ENCODE measurements at regions not wholly inside any gene's neighbourhood (a gene's known extent, or its start where the extent isn't known, plus 50 kb on each side); places are given as distances from the start of the nearest gene placed in this dataset.
A peak's percentile ranks its signal among the peaks of the same experiment; 100 is the strongest.

GRCh38 chr5:87944553-87945285 lies 323.9 kb downstream of the TMEM161B start:
- no peak overlapping the region for H2BK15ac ChIP-seq (ENCODE audit: low read length)
- H3K79me1 ChIP-seq (ENCODE audit: low read depth, low read length): no peaks in the 10 kb centered on the region
- H3K27me3 ChIP-seq (ENCODE audit: control insufficient read depth in 3 of 3, insufficient read depth in 3 of 3, low read depth in 1 of 3, low read length in 3 of 3): peaks cover 0 to 72% (median 0%) of the 10 kb centered on the region in 3 experiments
- no peaks in the 10 kb centered on the region for H3K36me3 ChIP-seq (replicated peaks in 1 of 2; ENCODE audit: control insufficient read depth in 2 of 2, insufficient read depth in 2 of 2, low read length in 2 of 2)
- no peak overlapping the region for H3K27ac ChIP-seq (replicated peaks; ENCODE audit: low read length)
- H3K4me2 ChIP-seq (ENCODE audit: insufficient read depth, low read length, poor library complexity, severe bottlenecking): peak overlapping the region; percentile 45
- H2BK12ac ChIP-seq (ENCODE audit: low read length): no peak overlapping the region
- no peak overlapping the region for H2BK120ac ChIP-seq (ENCODE audit: low read depth, low read length)
- no peak overlapping the region for H3K18ac ChIP-seq (ENCODE audit: low read length)
- no peak overlapping the region for H2AFZ ChIP-seq (ENCODE audit: low read length)
- H4K8ac ChIP-seq (ENCODE audit: low read depth, low read length): no peak overlapping the region
- no CpG with 5 or more reads among the region's 9 CpGs for WGBS, 2 donors (ENCODE audit: extremely low coverage in 2 of 2, insufficient read length in 2 of 2, insufficient replicate concordance in 1 of 2)
- H3K9me3 ChIP-seq (replicated peaks in 1 of 2; ENCODE audit: control insufficient read depth in 2 of 2, insufficient read depth in 1 of 2, low read depth in 1 of 2, low read length in 2 of 2): no peaks in the 10 kb centered on the region
- H3K4ac ChIP-seq (ENCODE audit: low read length): no peak overlapping the region
- no peak overlapping the region for H3K4me3 ChIP-seq (ENCODE audit: low read length in 2 of 2)
- no peak overlapping the region for H4K91ac ChIP-seq (ENCODE audit: low read depth, low read length, poor library complexity)
- H2BK5ac ChIP-seq (ENCODE audit: low read length): no peak overlapping the region
- H3K23ac ChIP-seq (ENCODE audit: low read depth, low read length, poor library complexity): no peak overlapping the region
- H3K14ac ChIP-seq (ENCODE audit: low read length): no peak overlapping the region
- H2AK5ac ChIP-seq (ENCODE audit: low read depth, low read length): no peak overlapping the region
- no peak overlapping the region for H3K9ac ChIP-seq (ENCODE audit: low read depth, low read length, poor library complexity)
- H3K4me1 ChIP-seq (ENCODE audit: control insufficient read depth in 2 of 2, insufficient read depth in 1 of 2, low read depth in 1 of 2, low read length in 2 of 2): peaks cover 4 to 15% of the 10 kb centered on the region in 2 donors
- DNase-seq (ENCODE audit: low spot score): peak; percentile 92

GRCh38 chr5:87940775-87941174 lies 327.9 kb downstream of the TMEM161B start:
- Histone ChIP-seq H3K79me1 (ENCODE audit: low read depth, low read length) (no peaks in the 10 kb centered on the region), H3K18ac (ENCODE audit: low read length) (no peak overlapping the region), H2AFZ (ENCODE audit: low read length) (no peak overlapping the region), H3K27ac (replicated peaks; ENCODE audit: low read length) (no peak overlapping the region), H3K14ac (ENCODE audit: low read length) (no peak overlapping the region), H4K91ac (ENCODE audit: low read depth, low read length, poor library complexity) (no peak overlapping the region), H3K4ac (ENCODE audit: low read length) (no peak overlapping the region), H3K23ac (ENCODE audit: low read depth, low read length, poor library complexity) (no peak overlapping the region), H4K8ac (ENCODE audit: low read depth, low read length) (no peak overlapping the region), H3K4me2 (ENCODE audit: insufficient read depth, low read length, poor library complexity, severe bottlenecking) (no peak overlapping the region), H3K9ac (ENCODE audit: low read depth, low read length, poor library complexity) (no peak overlapping the region), H3K27me3 (ENCODE audit: control insufficient read depth in 3 of 3, insufficient read depth in 3 of 3, low read depth in 1 of 3, low read length in 3 of 3) (peaks cover 0 to 51% (median 0%) of the 10 kb centered on the region in 3 experiments), H3K36me3 (replicated peaks in 1 of 2; ENCODE audit: control insufficient read depth in 2 of 2, insufficient read depth in 2 of 2, low read length in 2 of 2) (no peaks in the 10 kb centered on the region), H3K9me3 (replicated peaks in 1 of 2; ENCODE audit: control insufficient read depth in 2 of 2, insufficient read depth in 1 of 2, low read depth in 1 of 2, low read length in 2 of 2) (no peaks in the 10 kb centered on the region), H2BK15ac (ENCODE audit: low read length) (no peak overlapping the region), H2AK5ac (ENCODE audit: low read depth, low read length) (no peak overlapping the region), H2BK5ac (ENCODE audit: low read length) (no peak overlapping the region), H3K4me1 (ENCODE audit: control insufficient read depth in 2 of 2, insufficient read depth in 1 of 2, low read depth in 1 of 2, low read length in 2 of 2) (peaks cover 4 to 15% of the 10 kb centered on the region in 2 donors), H3K4me3 (ENCODE audit: low read length in 2 of 2) (no peak overlapping the region), H2BK12ac (ENCODE audit: low read length) (no peak overlapping the region), H2BK120ac (ENCODE audit: low read depth, low read length) (no peak overlapping the region)
- WGBS, 2 donors (ENCODE audit: extremely low coverage in 2 of 2, insufficient read length in 2 of 2, insufficient replicate concordance in 1 of 2): no CpG with 5 or more reads among the region's 4 CpGs
- DNase-seq (ENCODE audit: low spot score): no peak

GRCh38 chr5:87936667-87937066 lies 332.0 kb downstream of the TMEM161B start:
- Histone ChIP-seq H2BK120ac (ENCODE audit: low read depth, low read length) (no peak overlapping the region), H2AK5ac (ENCODE audit: low read depth, low read length) (no peak overlapping the region), H3K4me2 (ENCODE audit: insufficient read depth, low read length, poor library complexity, severe bottlenecking) (no peak overlapping the region), H3K4me1 (ENCODE audit: control insufficient read depth in 2 of 2, insufficient read depth in 1 of 2, low read depth in 1 of 2, low read length in 2 of 2) (no peaks in the 10 kb centered on the region), H2BK12ac (ENCODE audit: low read length) (no peak overlapping the region), H3K36me3 (replicated peaks in 1 of 2; ENCODE audit: control insufficient read depth in 2 of 2, insufficient read depth in 2 of 2, low read length in 2 of 2) (no peaks in the 10 kb centered on the region), H3K79me1 (ENCODE audit: low read depth, low read length) (no peaks in the 10 kb centered on the region), H2BK5ac (ENCODE audit: low read length) (no peak overlapping the region), H3K27ac (replicated peaks; ENCODE audit: low read length) (no peak overlapping the region), H4K91ac (ENCODE audit: low read depth, low read length, poor library complexity) (no peak overlapping the region), H3K9ac (ENCODE audit: low read depth, low read length, poor library complexity) (no peak overlapping the region), H3K14ac (ENCODE audit: low read length) (no peak overlapping the region), H3K23ac (ENCODE audit: low read depth, low read length, poor library complexity) (no peak overlapping the region), H3K4ac (ENCODE audit: low read length) (no peak overlapping the region), H4K8ac (ENCODE audit: low read depth, low read length) (no peak overlapping the region), H3K27me3 (ENCODE audit: control insufficient read depth in 3 of 3, insufficient read depth in 3 of 3, low read depth in 1 of 3, low read length in 3 of 3) (peaks cover 0 to 26% (median 0%) of the 10 kb centered on the region in 3 experiments), H2AFZ (ENCODE audit: low read length) (no peak overlapping the region), H3K9me3 (replicated peaks in 1 of 2; ENCODE audit: control insufficient read depth in 2 of 2, insufficient read depth in 1 of 2, low read depth in 1 of 2, low read length in 2 of 2) (no peaks in the 10 kb centered on the region), H3K18ac (ENCODE audit: low read length) (no peak overlapping the region), H3K4me3 (ENCODE audit: low read length in 2 of 2) (no peak overlapping the region), H2BK15ac (ENCODE audit: low read length) (no peak overlapping the region)
- no peak for DNase-seq (ENCODE audit: low spot score)

DNA sequence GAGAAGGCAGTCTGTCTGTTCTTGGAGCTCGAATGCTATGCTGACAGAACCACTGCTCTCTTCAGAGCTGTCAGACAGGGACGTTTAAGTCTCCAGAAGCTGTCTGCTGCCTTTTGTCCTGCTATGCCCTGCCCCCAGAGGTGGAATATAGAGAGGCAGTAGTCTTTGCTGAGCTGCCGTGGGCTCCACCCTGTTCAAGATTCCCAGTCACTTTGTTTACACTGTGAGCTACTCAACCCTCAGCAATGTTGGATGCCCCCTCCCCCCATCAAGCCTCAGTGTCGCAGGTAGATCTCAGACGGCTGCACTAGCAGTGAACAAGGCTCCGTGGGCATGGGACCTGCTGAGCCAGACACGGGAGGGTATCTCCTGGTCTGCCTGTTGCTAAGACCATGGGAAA lies 344.2 kb downstream of the TMEM161B start:
- no peak overlapping the region for H2BK120ac ChIP-seq (ENCODE audit: low read depth, low read length)
- H3K4me3 ChIP-seq (ENCODE audit: low read length in 2 of 2): peak overlapping the region in 1 of 2 donors; percentile 54
- no peak overlapping the region for H2AK5ac ChIP-seq (ENCODE audit: low read depth, low read length)
- H2BK12ac ChIP-seq (ENCODE audit: low read length): no peak overlapping the region
- DNase-seq (ENCODE audit: low spot score): no peak
- no peak overlapping the region for H2BK5ac ChIP-seq (ENCODE audit: low read length)
- H3K4me2 ChIP-seq (ENCODE audit: insufficient read depth, low read length, poor library complexity, severe bottlenecking): no peak overlapping the region
- peak overlapping the region; percentile 65 for H3K18ac ChIP-seq (ENCODE audit: low read length)
- H3K9ac ChIP-seq (ENCODE audit: low read depth, low read length, poor library complexity): no peak overlapping the region
- no peak overlapping the region for H2BK15ac ChIP-seq (ENCODE audit: low read length)
- WGBS, 2 donors (ENCODE audit: extremely low coverage in 2 of 2, insufficient read length in 2 of 2, insufficient replicate concordance in 1 of 2): no CpG with 5 or more reads among the region's 7 CpGs
- no peak overlapping the region for H4K8ac ChIP-seq (ENCODE audit: low read depth, low read length)
- H3K4ac ChIP-seq (ENCODE audit: low read length): no peak overlapping the region
- no peaks in the 10 kb centered on the region for H3K36me3 ChIP-seq (replicated peaks in 1 of 2; ENCODE audit: control insufficient read depth in 2 of 2, insufficient read depth in 2 of 2, low read length in 2 of 2)
- no peak overlapping the region for H3K27ac ChIP-seq (replicated peaks; ENCODE audit: low read length)
- H3K27me3 ChIP-seq (ENCODE audit: control insufficient read depth in 3 of 3, insufficient read depth in 3 of 3, low read depth in 1 of 3, low read length in 3 of 3): peaks cover 0 to 6% (median 0%) of the 10 kb centered on the region in 3 experiments
- peaks cover 0 to 4% of the 10 kb centered on the region in 2 donors for H3K4me1 ChIP-seq (ENCODE audit: control insufficient read depth in 2 of 2, insufficient read depth in 1 of 2, low read depth in 1 of 2, low read length in 2 of 2)
- no peak overlapping the region for H2AFZ ChIP-seq (ENCODE audit: low read length)
- no peaks in the 10 kb centered on the region for H3K9me3 ChIP-seq (replicated peaks in 1 of 2; ENCODE audit: control insufficient read depth in 2 of 2, insufficient read depth in 1 of 2, low read depth in 1 of 2, low read length in 2 of 2)
- peak overlapping the region; percentile 53 for H4K91ac ChIP-seq (ENCODE audit: low read depth, low read length, poor library complexity)
- H3K79me1 ChIP-seq (ENCODE audit: low read depth, low read length): no peaks in the 10 kb centered on the region
- H3K23ac ChIP-seq (ENCODE audit: low read depth, low read length, poor library complexity): peak overlapping the region; percentile 57
- H3K14ac ChIP-seq (ENCODE audit: low read length): peak overlapping the region; percentile 84

All from neuronal stem cell (in vitro differentiated cells).